ENCODE measurements at regions not wholly inside any gene's neighbourhood (a gene's known extent, or its start where the extent isn't known, plus 50 kb on each side); places are given as distances from the start of the nearest gene placed in this dataset.
"Not testable (repeated sequence)": the region's sequence is repeated elsewhere in the genome, so short reads cannot be mapped to it uniquely, and the experiment has no call there.

DNA sequence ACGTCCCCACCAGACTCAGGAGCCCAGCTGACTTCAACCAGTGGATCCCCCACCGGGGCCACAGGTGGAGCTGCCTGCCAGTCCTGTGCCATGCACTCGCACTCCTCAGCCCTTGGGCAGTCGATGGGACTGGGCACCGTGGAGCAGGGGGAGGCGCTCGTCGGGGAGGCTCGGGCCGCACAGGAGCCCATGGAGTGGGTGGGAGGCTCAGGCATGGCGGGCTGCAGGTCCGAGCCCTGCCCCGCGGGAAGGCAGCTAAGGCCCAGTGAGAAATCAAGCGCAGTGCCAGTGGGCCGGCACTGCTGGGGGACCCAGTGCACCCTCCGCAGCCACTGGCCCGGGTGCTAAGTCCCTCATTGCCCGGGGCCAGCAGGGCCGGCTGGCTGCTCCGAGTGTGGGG is 52.3 kb upstream of the LRRC30 start:
- 95% methylated on average over 21 of the region's 21 CpGs for WGBS
- H3K9me3 ChIP-seq (ENCODE audit: control insufficient read depth in 2 of 2, insufficient read depth in 1 of 2, low read length in 1 of 2); H3K27ac ChIP-seq (ENCODE audit: low read depth in 1 of 2, low read length in 1 of 2); H3K4me3 ChIP-seq (ENCODE audit: low read length in 2 of 2); DNase-seq (ENCODE audit: low read depth in 6 of 9, low spot score in 9 of 9); H3K4me1 ChIP-seq (ENCODE audit: control insufficient read depth in 2 of 2, insufficient read depth in 2 of 2, low read length in 2 of 2); H3K27me3 ChIP-seq (ENCODE audit: control insufficient read depth in 2 of 2, insufficient read depth in 1 of 2, low read length in 1 of 2); H3K36me3 ChIP-seq (ENCODE audit: control insufficient read depth in 2 of 2, insufficient read depth in 2 of 2, low read length in 1 of 2): not testable (repeated sequence)

DNA sequence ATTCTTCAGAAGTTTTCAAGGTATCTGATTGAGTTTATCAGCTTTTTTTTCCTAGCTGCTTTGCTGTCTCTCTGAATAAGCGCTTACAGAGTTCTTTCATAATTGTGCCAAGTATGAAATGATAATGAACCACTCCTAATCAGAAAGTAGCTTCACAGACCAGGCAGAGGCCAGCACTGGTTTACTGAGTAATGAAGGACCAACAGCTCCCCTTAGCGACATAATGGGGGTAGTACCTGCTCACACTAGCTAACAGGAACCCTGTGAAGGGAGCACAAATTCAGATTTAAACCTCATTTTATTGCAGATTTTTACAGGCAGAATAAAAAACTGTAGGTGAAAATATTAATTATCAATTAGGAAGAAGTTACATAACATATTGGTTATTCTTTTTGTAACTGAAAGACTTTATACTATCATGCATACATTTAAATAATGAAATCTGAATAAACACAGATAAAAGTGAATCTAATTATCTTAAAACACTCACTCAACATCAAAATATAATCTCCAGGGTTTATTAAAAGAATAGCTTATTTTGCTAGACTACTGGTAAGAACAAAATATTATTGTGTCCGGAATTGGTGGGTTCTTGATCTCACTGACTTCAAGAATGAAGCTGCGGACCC is 53.7 kb upstream of the LRRC30 start:
- Histone ChIP-seq H3K4me3 (ENCODE audit: low read length in 2 of 2) (no peak overlapping the region), H3K27ac (ENCODE audit: low read depth in 1 of 2, low read length in 1 of 2) (no peak overlapping the region), H3K27me3 (ENCODE audit: control insufficient read depth in 2 of 2, insufficient read depth in 1 of 2, low read length in 1 of 2) (no peaks in the 10 kb centered on the region), H3K4me1 (ENCODE audit: control insufficient read depth in 2 of 2, insufficient read depth in 2 of 2, low read length in 2 of 2) (no peaks in the 10 kb centered on the region), H3K36me3 (ENCODE audit: control insufficient read depth in 2 of 2, insufficient read depth in 2 of 2, low read length in 1 of 2) (no peaks in the 10 kb centered on the region), H3K9me3 (ENCODE audit: control insufficient read depth in 2 of 2, insufficient read depth in 1 of 2, low read length in 1 of 2) (no peaks in the 10 kb centered on the region)
- peak in 3 of 9 donors; percentile 10 to 41 (median 24) for DNase-seq (ENCODE audit: low read depth in 6 of 9, low spot score in 9 of 9)
- WGBS = 61% methylated on average over 4 of the region's 4 CpGs

DNA sequence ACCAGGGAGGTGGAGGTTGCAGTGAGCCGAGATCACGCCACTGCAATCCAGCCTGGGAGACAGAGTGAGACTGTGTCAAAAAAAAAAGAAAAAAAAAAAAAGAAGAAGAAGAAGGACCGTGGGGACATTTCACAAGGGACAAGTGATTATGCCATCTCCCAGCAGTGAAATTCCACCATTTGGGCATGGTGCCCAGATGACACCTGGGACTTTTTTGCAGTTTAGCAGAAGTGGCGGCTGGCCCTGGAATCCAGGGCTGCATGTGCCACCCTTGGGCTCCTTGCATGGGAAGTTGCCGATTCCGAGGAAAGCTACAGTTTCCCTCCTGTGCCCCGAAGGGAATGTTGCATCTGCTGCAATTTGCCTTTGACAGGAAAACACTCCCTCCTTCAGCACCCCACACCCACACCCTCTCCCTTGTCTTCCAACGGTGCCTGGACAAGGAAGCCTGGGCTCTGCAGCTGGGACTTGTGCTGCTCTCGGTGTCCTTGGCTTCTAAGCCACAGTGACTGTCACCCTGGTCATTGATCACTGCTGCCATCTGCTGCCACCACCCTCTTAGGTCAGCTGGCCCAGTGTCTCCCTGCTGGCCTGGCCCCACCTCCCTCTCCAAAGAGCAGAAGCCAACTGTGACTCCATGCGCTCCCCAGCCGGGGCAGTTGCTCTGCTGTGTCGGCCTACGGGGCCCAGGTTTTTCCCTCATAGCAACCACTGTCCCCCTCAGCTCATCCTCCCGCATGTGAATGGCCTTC is 56.4 kb upstream of the LRRC30 start:
- no peak overlapping the region for H3K4me3 ChIP-seq (ENCODE audit: low read length in 2 of 2)
- H3K9me3 ChIP-seq (ENCODE audit: control insufficient read depth in 2 of 2, insufficient read depth in 1 of 2, low read length in 1 of 2) = no peaks in the 10 kb centered on the region
- no peak for DNase-seq (ENCODE audit: low read depth in 6 of 9, low spot score in 9 of 9)
- 95% methylated on average over 14 of the region's 14 CpGs for WGBS
- no peak overlapping the region for H3K27ac ChIP-seq (ENCODE audit: low read depth in 1 of 2, low read length in 1 of 2)
- H3K4me1 ChIP-seq (ENCODE audit: control insufficient read depth in 2 of 2, insufficient read depth in 2 of 2, low read length in 2 of 2) = no peaks in the 10 kb centered on the region
- no peaks in the 10 kb centered on the region for H3K36me3 ChIP-seq (ENCODE audit: control insufficient read depth in 2 of 2, insufficient read depth in 2 of 2, low read length in 1 of 2)
- H3K27me3 ChIP-seq (ENCODE audit: control insufficient read depth in 2 of 2, insufficient read depth in 1 of 2, low read length in 1 of 2) = no peaks in the 10 kb centered on the region

DNA sequence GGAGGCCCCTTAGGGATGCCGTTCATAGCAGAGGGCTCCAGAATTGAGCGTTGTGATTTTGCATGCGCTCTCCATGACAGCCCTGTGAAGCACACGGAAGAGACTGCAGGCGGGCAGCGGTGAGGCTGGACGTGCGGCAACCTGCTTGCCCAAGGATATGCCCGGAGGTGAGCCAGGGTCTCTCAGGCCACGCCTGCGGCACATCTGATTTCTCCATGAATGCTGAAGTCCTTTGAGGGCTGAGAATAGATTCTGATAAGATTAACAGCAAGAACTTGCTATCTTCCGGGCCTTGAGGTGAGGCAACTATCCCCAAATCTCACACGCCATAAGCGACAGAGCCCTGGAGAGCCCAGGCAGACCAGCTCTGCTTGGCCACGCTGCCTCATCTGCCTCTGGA is 55.6 kb upstream of the LAMA1 start:
- Histone ChIP-seq H3K9me3 (ENCODE audit: control insufficient read depth in 2 of 2, insufficient read depth in 1 of 2, low read length in 1 of 2) (no peaks in the 10 kb centered on the region), H3K27me3 (ENCODE audit: control insufficient read depth in 2 of 2, insufficient read depth in 1 of 2, low read length in 1 of 2) (no peaks in the 10 kb centered on the region), H3K36me3 (ENCODE audit: control insufficient read depth in 2 of 2, insufficient read depth in 2 of 2, low read length in 1 of 2) (no peaks in the 10 kb centered on the region), H3K4me1 (ENCODE audit: control insufficient read depth in 2 of 2, insufficient read depth in 2 of 2, low read length in 2 of 2) (no peaks in the 10 kb centered on the region), H3K27ac (ENCODE audit: low read depth in 1 of 2, low read length in 1 of 2) (no peak overlapping the region), H3K4me3 (ENCODE audit: low read length in 2 of 2) (no peak overlapping the region)
- 96% methylated on average over 15 of the region's 15 CpGs for WGBS
- no peak for DNase-seq (ENCODE audit: low read depth in 6 of 9, low spot score in 9 of 9)

DNA sequence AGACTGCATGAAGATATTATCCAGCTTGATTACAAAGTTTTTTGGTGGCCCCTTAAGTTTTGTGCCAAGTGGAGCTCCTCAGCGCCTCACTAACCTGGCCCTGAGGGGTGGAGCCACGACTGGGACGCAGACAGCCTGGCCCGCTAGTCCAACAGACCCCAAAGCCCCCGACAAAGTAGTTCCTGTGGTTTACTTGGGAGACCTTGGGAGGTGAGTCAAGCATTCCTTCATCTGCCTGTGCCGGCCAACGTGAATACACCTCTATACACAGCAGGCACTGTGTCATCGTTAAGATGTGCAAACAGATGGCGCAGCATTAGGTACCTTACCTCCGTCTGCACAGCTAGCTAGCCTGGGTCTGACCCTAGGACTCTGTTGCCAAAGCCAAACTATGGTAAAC is 55.0 kb upstream of the LAMA1 start:
- no peaks in the 10 kb centered on the region for H3K4me1 ChIP-seq (ENCODE audit: control insufficient read depth in 2 of 2, insufficient read depth in 2 of 2, low read length in 2 of 2)
- no peak for DNase-seq (ENCODE audit: low read depth in 6 of 9, low spot score in 9 of 9)
- 88% methylated on average over 10 of the region's 10 CpGs for WGBS

DNA sequence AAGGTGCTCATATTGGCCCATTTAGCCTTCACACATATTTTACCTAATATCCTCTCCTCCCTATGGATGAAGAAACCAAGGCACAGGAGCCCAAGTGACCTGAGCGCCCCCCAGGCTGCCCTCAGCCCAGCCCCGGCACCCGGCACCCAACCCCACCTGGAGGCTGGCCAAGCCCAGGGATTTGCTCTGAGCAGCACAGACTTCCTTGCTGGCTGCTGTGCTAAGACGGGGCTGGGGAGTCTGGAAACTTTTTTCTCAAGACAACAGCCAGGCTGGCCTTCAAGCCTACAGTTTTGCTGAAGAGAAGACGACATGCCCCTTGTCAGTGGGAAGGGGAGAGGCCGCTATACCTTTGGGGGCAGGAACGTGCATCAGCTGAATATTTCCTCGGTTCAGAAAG is 52.7 kb upstream of the LAMA1 start:
- no peaks in the 10 kb centered on the region for H3K36me3 ChIP-seq (ENCODE audit: control insufficient read depth in 2 of 2, insufficient read depth in 2 of 2, low read length in 1 of 2)
- WGBS = 89% methylated on average over 8 of the region's 8 CpGs
- DNase-seq (ENCODE audit: low read depth in 6 of 9, low spot score in 9 of 9) = no peak
- H3K27ac ChIP-seq (ENCODE audit: low read depth in 1 of 2, low read length in 1 of 2) = no peak overlapping the region
- H3K4me1 ChIP-seq (ENCODE audit: control insufficient read depth in 2 of 2, insufficient read depth in 2 of 2, low read length in 2 of 2) = no peaks in the 10 kb centered on the region
- no peak overlapping the region for H3K4me3 ChIP-seq (ENCODE audit: low read length in 2 of 2)
- H3K9me3 ChIP-seq (ENCODE audit: control insufficient read depth in 2 of 2, insufficient read depth in 1 of 2, low read length in 1 of 2) = no peaks in the 10 kb centered on the region
- H3K27me3 ChIP-seq (ENCODE audit: control insufficient read depth in 2 of 2, insufficient read depth in 1 of 2, low read length in 1 of 2) = no peaks in the 10 kb centered on the region

More for the DNA sequence above, 55.0 kb upstream of the LAMA1 start:
- no peaks in the 10 kb centered on the region for H3K27me3 ChIP-seq (ENCODE audit: control insufficient read depth in 2 of 2, insufficient read depth in 1 of 2, low read length in 1 of 2)
- H3K27ac ChIP-seq (ENCODE audit: low read depth in 1 of 2, low read length in 1 of 2) = no peak overlapping the region
- no peaks in the 10 kb centered on the region for H3K36me3 ChIP-seq (ENCODE audit: control insufficient read depth in 2 of 2, insufficient read depth in 2 of 2, low read length in 1 of 2)
- H3K9me3 ChIP-seq (ENCODE audit: control insufficient read depth in 2 of 2, insufficient read depth in 1 of 2, low read length in 1 of 2) = no peaks in the 10 kb centered on the region
- H3K4me3 ChIP-seq (ENCODE audit: low read length in 2 of 2) = no peak overlapping the region

DNA sequence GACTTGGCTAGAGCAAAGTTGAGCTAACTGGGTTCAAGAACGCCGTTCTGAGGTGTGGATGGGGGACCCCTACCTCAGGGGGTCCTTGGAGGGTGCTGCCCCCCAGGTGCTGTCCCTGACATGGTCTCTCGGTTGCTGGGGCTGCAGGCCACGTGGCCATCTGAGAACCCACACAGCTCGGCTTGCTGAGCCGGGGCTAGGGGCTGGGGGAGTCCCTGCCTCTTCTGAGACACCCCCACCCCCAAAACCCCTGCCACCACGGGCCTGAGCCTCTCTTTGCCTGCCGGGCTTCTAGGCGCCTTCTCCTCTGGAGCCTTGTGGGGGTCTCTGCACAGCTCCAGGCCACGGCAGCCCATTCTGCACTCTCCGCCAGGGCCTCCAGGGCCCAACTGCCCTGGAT is 52.0 kb upstream of the LAMA1 start:
- no peaks in the 10 kb centered on the region for H3K9me3 ChIP-seq (ENCODE audit: control insufficient read depth in 2 of 2, insufficient read depth in 1 of 2, low read length in 1 of 2)
- no peaks in the 10 kb centered on the region for H3K36me3 ChIP-seq (ENCODE audit: control insufficient read depth in 2 of 2, insufficient read depth in 2 of 2, low read length in 1 of 2)
- no peak overlapping the region for H3K4me3 ChIP-seq (ENCODE audit: low read length in 2 of 2)
- H3K27ac ChIP-seq (ENCODE audit: low read depth in 1 of 2, low read length in 1 of 2) = no peak overlapping the region
- H3K27me3 ChIP-seq (ENCODE audit: control insufficient read depth in 2 of 2, insufficient read depth in 1 of 2, low read length in 1 of 2) = no peaks in the 10 kb centered on the region
- 90% methylated on average over 11 of the region's 11 CpGs for WGBS
- H3K4me1 ChIP-seq (ENCODE audit: control insufficient read depth in 2 of 2, insufficient read depth in 2 of 2, low read length in 2 of 2) = no peaks in the 10 kb centered on the region
- DNase-seq (ENCODE audit: low read depth in 6 of 9, low spot score in 9 of 9) = no peak

DNA sequence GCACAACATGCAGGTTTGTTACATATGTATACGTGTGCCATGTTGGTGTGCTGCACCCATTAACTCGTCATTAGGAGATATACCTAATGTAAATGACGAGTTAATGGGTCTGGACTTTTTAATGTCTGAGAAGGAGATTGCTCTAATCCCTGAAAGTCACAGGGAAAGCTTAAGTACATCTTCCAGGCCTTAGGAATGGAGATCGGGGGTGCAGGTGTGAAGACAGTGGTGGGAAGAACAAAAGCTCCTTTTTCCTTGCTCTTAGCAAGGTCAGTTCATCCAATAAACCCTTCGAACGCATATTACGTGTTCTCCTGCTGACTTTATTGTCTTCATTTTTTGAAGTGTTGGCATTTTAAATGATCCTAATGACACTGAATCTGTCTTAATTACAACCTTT is 50.8 kb upstream of the LAMA1 start:
- 97% methylated on average over 7 of the region's 7 CpGs for WGBS

More for the DNA sequence above, 50.8 kb upstream of the LAMA1 start:
- Histone ChIP-seq H3K27ac (ENCODE audit: low read depth in 1 of 2, low read length in 1 of 2) (no peak overlapping the region), H3K36me3 (ENCODE audit: control insufficient read depth in 2 of 2, insufficient read depth in 2 of 2, low read length in 1 of 2) (no peaks in the 10 kb centered on the region), H3K4me3 (ENCODE audit: low read length in 2 of 2) (no peak overlapping the region), H3K27me3 (ENCODE audit: control insufficient read depth in 2 of 2, insufficient read depth in 1 of 2, low read length in 1 of 2) (no peaks in the 10 kb centered on the region), H3K4me1 (ENCODE audit: control insufficient read depth in 2 of 2, insufficient read depth in 2 of 2, low read length in 2 of 2) (no peaks in the 10 kb centered on the region), H3K9me3 (ENCODE audit: control insufficient read depth in 2 of 2, insufficient read depth in 1 of 2, low read length in 1 of 2) (no peaks in the 10 kb centered on the region)
- DNase-seq (ENCODE audit: low read depth in 6 of 9, low spot score in 9 of 9) = no peak
